Kidney capillary endothelial cell (primary cell): ENCODE measurements at regions not wholly inside any gene's neighbourhood (a gene's known extent, or its start where the extent isn't known, plus 50 kb on each side); places are given as distances from the start of the nearest gene placed in this dataset.
"Not testable (repeated sequence)": the region's sequence is repeated elsewhere in the genome, so short reads cannot be mapped to it uniquely, and the experiment has no call there.

ENCODE experiments used
- DNase-seq: peaks from one replicate; pipeline ENCODE4 v3.0.0-alpha.2; 2018; ENCODE audit warnings: low spot score

GRCh38 chr10:113470372-113471240 lies 82.2 kb upstream of the HABP2 start:
- DNase-seq: no peak

GRCh38 chr10:113471241-113471996 lies 81.4 kb upstream of the HABP2 start:
- no peak for DNase-seq

DNA sequence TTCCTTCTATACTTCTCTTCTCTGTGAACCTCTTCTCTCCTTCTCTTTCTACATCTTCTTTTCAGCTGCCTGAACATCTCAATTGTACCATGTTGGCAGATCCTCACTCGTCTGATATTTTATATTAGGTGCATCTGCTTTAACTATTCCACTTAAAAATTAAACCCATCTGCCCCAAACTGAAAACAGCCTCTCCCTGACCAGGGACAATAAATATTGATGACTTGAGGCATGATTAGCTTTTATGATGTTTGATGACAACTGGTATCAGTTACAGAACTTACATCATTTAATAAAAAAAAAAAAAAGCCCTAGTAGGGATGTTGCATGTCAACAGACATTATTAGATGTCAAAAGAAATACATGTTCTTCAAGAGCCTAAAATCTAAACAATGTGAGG lies 79.8 kb upstream of the HABP2 start:
- no peak for DNase-seq

DNA sequence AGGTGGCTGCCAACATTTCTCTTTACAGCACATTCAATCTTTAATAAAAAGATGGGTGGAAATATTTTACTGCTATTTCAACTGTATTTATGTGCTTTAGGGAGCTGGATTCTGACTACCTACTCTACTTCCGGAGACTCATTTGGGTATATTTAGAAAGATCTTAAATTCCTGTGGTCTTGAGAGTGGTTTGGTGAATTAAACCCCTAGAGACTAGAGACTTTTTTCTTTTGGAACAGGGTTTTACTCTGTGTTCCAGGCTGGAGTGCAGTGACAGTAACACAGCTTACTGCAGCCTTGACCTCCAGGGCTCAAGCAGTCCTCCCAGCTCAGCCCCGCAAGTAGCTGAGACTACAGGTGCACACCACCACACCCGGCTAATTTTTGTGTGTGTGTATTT lies 79.0 kb upstream of the HABP2 start:
- no peak for DNase-seq

GRCh38 chr10:113474752-113475151 lies 78.1 kb upstream of the HABP2 start:
- DNase-seq: no peak

DNA sequence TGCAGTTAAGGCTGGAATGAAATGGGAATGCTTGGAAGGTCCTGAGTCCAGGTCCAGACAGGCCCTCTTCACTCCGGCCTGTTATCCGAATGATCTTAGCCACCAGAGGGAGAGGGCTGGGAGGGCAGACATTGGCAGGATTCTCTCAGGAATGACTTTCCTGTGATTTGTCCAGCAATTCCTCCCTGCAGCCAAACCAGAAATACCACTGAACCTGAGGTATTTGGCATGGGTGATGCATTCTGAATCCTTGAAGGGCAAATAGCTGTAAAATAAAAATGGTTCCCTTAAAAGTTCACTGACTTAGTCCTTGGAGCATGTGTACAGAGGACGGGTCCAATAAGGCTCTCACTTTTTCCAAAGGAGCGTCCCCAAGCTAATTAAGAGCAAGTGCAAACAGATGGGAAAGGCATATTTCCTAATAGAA lies 77.5 kb upstream of the HABP2 start:
- DNase-seq: no peak

GRCh38 chr10:113476191-113476590 lies 76.7 kb upstream of the HABP2 start:
- no peak for DNase-seq

DNA sequence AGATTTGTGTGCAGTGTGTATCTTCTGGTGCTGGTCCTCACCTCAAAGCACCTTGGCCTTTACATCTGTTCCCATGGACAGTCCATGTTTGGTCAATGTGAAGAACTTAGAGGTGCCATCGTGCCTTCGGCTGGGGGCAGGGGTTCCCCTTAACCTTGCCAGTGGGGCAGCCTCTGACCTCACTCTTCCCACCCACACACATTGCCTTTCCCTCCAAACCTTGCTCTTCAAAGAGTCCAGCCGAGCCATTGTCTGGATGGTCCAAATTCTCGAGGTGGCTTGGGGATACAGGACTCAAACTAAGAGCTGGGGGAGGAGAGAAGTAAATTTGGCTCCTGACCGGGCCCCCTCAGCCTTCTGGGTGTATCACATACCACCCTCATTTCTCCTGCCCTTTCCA lies 76.2 kb upstream of the HABP2 start:
- no peak for DNase-seq

DNA sequence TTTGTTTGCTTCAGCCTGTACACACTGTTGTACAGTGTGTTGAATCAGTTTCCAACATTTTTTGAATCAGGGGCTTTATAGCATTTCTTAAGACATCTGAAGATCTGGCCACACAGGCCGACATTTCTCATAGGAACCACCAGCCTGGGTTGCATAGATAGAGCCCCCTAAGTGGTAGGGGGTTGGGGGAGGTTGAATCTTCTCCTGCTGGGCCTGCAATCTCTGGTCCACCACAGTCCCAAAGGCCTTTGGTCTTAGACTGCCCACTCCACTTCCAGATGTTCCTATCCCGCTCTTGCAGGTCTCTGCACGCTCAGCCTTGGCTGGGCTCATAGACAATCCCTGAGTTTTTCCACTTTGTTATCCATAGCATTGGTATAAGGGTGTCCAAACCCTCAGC lies 75.4 kb upstream of the HABP2 start:
- no peak for DNase-seq

GRCh38 chr10:113479346-113480080 lies 73.3 kb upstream of the HABP2 start:
- DNase-seq: no peak

GRCh38 chr10:113480081-113480360 lies 72.8 kb upstream of the HABP2 start:
- DNase-seq: no peak

DNA sequence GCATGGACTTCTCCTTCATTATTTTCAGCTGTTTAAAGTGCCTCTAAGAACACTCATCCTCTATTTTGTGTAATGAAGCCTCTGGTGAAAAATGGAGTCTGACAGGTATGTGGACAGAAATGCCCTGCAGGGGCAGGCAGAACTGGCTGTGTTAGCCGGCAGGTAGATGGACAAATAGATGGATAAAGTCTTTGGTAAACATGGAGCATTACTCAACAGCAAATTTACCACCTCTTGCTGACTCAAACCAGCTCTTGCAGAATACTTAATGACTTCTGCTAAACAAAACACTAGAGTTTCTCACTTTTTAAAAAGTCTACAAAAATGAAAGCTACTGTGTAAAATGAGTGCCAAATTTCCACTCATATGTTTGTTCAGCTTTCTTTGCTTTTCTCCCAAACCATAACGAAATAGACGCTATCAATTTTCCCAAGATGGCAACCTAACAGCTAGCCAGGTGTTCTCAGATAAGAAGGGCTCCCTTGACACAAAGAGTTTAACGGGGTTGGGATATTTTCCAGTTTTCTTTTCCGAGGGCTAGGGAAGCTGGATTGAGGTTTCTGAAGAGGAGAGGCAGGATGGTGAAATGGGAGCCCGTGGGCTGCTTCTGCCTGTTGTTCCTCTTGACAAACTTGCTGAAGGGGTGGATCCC lies 71.9 kb upstream of the HABP2 start:
- DNase-seq: no peak

GRCh38 chr10:113484487-113484886 lies 68.4 kb upstream of the HABP2 start:
- DNase-seq: no peak

DNA sequence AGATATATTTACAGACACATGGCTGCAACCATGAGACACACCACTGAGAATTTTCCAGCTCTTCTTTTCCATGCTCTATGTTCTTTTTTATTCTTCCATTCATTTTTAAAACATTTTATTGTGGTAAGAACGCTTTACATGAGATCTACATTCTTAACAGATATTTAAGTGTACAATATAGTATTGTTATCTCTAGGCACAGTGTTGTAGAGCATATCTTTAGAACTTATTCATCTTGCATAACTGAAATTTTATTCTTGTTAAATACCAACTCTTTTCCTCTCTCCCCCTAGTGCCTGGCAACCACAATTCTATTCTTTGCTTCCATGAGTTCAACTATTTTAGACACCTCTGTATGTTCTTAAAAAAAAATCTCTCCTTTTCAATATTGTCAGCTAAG lies 67.1 kb upstream of the HABP2 start:
- no peak for DNase-seq

- no peak for DNase-seq
These were observed 66.3 kb upstream of the HABP2 start for GRCh38 chr10:113486531-113486930.

GRCh38 chr10:113487154-113487553 lies 65.7 kb upstream of the HABP2 start:
- DNase-seq: no peak

DNA sequence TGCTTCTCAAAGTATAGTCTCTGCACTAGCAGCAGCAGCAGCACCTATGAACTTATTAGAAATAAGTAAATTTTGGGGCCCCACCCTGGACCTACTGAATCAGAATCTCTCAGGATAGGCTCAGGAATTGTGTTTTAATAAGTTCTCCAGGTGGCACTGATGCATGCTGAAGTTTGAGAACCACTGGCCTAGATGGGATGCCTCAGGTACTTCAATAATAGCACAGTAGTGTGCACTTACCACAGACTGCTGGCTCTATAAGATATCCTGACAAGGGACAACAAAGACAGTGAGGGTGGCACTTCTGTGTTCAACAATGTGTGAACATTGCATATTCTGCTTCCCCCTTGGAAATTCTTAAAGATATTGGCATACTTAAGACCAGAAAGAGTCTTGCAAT lies 64.7 kb upstream of the HABP2 start:
- no peak for DNase-seq

DNA sequence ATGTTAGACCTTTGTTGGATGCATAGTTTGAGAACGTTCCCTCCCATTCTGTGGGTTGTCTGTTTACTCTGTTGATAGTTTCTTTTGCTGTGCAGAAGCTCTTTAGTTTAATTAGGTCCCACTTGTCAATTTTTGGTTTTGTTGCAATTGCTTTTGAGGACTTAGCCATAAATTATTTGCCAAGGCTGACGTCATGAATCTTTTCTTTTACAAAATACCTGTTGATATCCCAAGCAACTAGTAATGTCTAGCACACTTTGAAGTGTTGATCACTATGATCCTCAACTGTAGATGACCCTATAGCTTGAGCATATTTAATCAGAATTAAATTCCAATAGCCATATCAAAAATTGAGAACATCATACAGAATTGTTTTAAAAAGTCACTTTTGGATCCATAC lies 63.3 kb upstream of the HABP2 start:
- not testable (repeated sequence) for DNase-seq

- DNase-seq: no peak
These were observed 60.8 kb upstream of the HABP2 start for GRCh38 chr10:113491967-113492565.

- no peak for DNase-seq
These were observed 59.7 kb upstream of the HABP2 start for GRCh38 chr10:113493195-113493594.

DNA sequence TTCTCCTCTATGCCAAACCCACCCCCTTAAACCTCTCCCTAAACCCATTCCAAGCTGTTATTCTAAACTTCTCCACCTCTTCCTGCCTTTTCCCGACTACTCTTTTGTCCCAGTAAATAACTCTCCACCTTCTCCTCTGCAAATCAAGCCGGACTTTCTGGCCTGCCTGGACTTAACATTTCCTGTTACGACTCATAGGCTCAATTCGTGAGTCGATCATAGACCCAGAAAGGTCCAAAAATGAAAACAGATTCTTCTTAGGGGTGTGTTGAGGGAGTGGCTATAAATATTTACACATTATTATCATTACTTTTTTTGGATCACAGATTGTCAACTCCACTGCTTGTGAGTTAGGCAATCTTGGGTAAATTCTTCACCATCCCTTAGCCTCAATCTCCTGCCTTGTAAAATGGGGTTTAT lies 59.0 kb upstream of the HABP2 start:
- no peak for DNase-seq

- DNase-seq: no peak
These were observed 58.1 kb upstream of the HABP2 start for GRCh38 chr10:113494761-113495160.
